Mesendoderm (in vitro differentiated cells): ENCODE measurements at regions not wholly inside any gene's neighbourhood (a gene's known extent, or its start where the extent isn't known, plus 50 kb on each side); places are given as distances from the start of the nearest gene placed in this dataset.

Source experiments
- DNase-seq: peaks from one replicate; pipeline ENCODE4 v3.0.0; 2013
- H2AK5ac ChIP-seq: 2 replicates; pipeline ENCODE4 v1.6.1; 2013; ENCODE audit warnings: low read length, inconsistent platforms
- H2BK120ac ChIP-seq: 2 replicates; pipeline ENCODE4 v1.6.1; 2013; ENCODE audit warnings: low read depth, mild to moderate bottlenecking, low read length, moderate library complexity, mixed read lengths
- H2BK15ac ChIP-seq: replicated peaks from 2 replicates; pipeline ENCODE4 v1.6.1; 2013; ENCODE audit warnings: low read depth, mild to moderate bottlenecking, moderate library complexity
- H2BK5ac ChIP-seq: 2 replicates; pipeline ENCODE4 v1.6.1; 2013; ENCODE audit warnings: low read length, inconsistent platforms
- H3K18ac ChIP-seq: 2 replicates; pipeline ENCODE4 v1.6.1; 2013; ENCODE audit warnings: mild to moderate bottlenecking, low read length, mixed read lengths
- H3K23ac ChIP-seq: one replicate; pipeline ENCODE4 v1.6.1; 2013; ENCODE audit warnings: low read length
- H3K27ac ChIP-seq: 2 replicates; pipeline ENCODE4 v1.5.1; 2013; ENCODE audit warnings: low read depth, mild to moderate bottlenecking, inconsistent platforms, low read length, moderate library complexity
- H3K27me3 ChIP-seq: 2 replicates; pipeline ENCODE4 v1.6.1; 2013; ENCODE audit warnings: low read length, control low read depth, mild to moderate bottlenecking, inconsistent platforms; ENCODE audit not compliant: insufficient read depth, poor library complexity
- H3K36me3 ChIP-seq: 2 replicates; pipeline ENCODE4 v1.6.1; 2013; ENCODE audit warnings: low read length, inconsistent platforms; ENCODE audit not compliant: control insufficient read depth, insufficient read depth
- H3K4ac ChIP-seq: one replicate; pipeline ENCODE4 v1.6.1; 2013; ENCODE audit warnings: low read depth, mild to moderate bottlenecking, low read length, moderate library complexity
- H3K4me1 ChIP-seq: 2 replicates; pipeline ENCODE4 v1.6.1; 2013; ENCODE audit warnings: low read depth, low read length, inconsistent platforms; ENCODE audit not compliant: control insufficient read depth
- H3K4me2 ChIP-seq: 2 replicates; pipeline ENCODE4 v1.6.1; 2013; ENCODE audit warnings: low read length
- H3K4me3 ChIP-seq: 2 replicates; pipeline ENCODE4 v1.5.1; 2013; ENCODE audit warnings: mild to moderate bottlenecking, low read length
- H3K56ac ChIP-seq: one replicate; pipeline ENCODE4 v1.6.1; 2013; ENCODE audit warnings: low read length
- H3K79me1 ChIP-seq: 2 replicates; pipeline ENCODE4 v1.6.1; 2013; ENCODE audit warnings: low read length, inconsistent platforms
- H3K79me2 ChIP-seq: 2 replicates; pipeline ENCODE4 v1.6.1; 2013; ENCODE audit warnings: mild to moderate bottlenecking, low read length; ENCODE audit not compliant: control insufficient read depth, insufficient read depth
- H3K9ac ChIP-seq: 2 replicates; pipeline ENCODE4 v1.6.1; 2013; ENCODE audit warnings: low read length, inconsistent platforms
- H4K5ac ChIP-seq: one replicate; pipeline ENCODE4 v1.6.1; 2013; ENCODE audit warnings: low read length
- H4K8ac ChIP-seq: one replicate; pipeline ENCODE4 v1.6.1; 2013; ENCODE audit warnings: low read depth, mild to moderate bottlenecking, control low read depth, low read length, moderate library complexity
- WGBS: extraction: QIAGEN DNeasy Blood & Tissue Kit; methylation state at CpG from one replicate; pipeline ENCODE4 v1.1.7; 2013; ENCODE audit warnings: low lambda C conversion rate, missing lambda C conversion rate; ENCODE audit not compliant: insufficient coverage; ENCODE audit errors: extremely low coverage; 5-methylcytosine and 5-hydroxymethylcytosine counted together

DNA sequence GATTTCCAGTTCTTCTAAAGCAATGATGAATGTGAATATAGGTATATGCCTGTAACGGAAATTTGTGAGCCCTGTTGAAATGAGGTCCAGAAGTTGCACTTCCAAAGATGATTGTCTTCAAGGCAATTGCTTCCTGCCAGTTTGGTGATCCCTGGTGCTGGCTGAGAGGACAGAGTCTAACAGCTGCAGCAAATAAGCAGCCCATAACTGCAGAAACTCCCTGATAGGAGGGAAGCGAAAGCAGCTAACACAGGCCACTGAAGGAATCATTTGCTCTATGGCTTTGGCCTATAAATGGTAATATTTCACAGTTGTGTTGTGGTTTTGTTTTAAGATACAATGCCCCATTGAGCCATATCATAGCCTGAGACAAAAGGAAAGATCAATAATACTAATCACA lies 451.5 kb upstream of the MIR17HG start:
- Histone ChIP-seq H3K18ac (no peak overlapping the region), H4K5ac (no peak overlapping the region)
- WGBS: no CpG with 5 or more reads among the region's 2 CpGs

DNA sequence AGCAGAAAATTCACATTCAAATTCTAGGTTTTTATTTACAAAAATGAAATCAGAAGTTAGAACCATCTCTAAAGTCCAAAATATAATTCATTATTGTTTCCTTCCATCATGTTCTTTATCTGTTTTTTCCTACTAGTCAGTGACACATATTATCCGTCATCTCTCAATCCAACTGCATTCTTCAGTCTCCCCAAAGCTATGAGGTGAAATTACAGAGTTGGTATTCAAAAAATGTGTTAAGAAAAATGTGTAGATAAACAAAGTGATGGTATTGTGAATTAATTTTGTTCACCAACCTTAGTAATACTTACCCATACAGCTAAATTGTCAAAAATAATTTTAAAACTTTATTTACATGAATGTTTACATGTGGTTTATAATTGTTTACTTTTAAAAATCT lies 448.7 kb upstream of the MIR17HG start:
- H3K18ac ChIP-seq: no peak overlapping the region
- H3K36me3 ChIP-seq: no peaks in the 10 kb centered on the region
- no peak overlapping the region for H4K5ac ChIP-seq
- no peak overlapping the region for H2BK15ac ChIP-seq
- H3K4me3 ChIP-seq: no peak overlapping the region
- H3K4ac ChIP-seq: no peak overlapping the region
- no peak overlapping the region for H3K23ac ChIP-seq
- H3K27ac ChIP-seq: no peak overlapping the region
- no peak overlapping the region for H2AK5ac ChIP-seq
- no peak overlapping the region for H2BK120ac ChIP-seq
- H3K9ac ChIP-seq: no peak overlapping the region
- no peak overlapping the region for H3K56ac ChIP-seq
- no CpG with 5 or more reads among the region's 1 CpG for WGBS
- H3K4me2 ChIP-seq: no peak overlapping the region
- H4K8ac ChIP-seq: no peak overlapping the region
- DNase-seq: no peak
- H3K79me2 ChIP-seq: no peaks in the 10 kb centered on the region
- H3K4me1 ChIP-seq: no peaks in the 10 kb centered on the region
- no peaks in the 10 kb centered on the region for H3K79me1 ChIP-seq
- no peak overlapping the region for H2BK5ac ChIP-seq
- no peaks in the 10 kb centered on the region for H3K27me3 ChIP-seq

More for the DNA sequence above, 451.5 kb upstream of the MIR17HG start:
- H2AK5ac ChIP-seq: no peak overlapping the region
- H3K23ac ChIP-seq: no peak overlapping the region
- no peaks in the 10 kb centered on the region for H3K36me3 ChIP-seq
- H3K79me1 ChIP-seq: no peaks in the 10 kb centered on the region
- H3K27me3 ChIP-seq: no peaks in the 10 kb centered on the region
- no peak overlapping the region for H3K9ac ChIP-seq
- no peaks in the 10 kb centered on the region for H3K4me1 ChIP-seq
- H2BK15ac ChIP-seq: no peak overlapping the region
- no peak overlapping the region for H2BK5ac ChIP-seq
- DNase-seq: no peak
- H3K4ac ChIP-seq: no peak overlapping the region
- H3K4me2 ChIP-seq: no peak overlapping the region
- H3K4me3 ChIP-seq: no peak overlapping the region
- H4K8ac ChIP-seq: no peak overlapping the region
- H2BK120ac ChIP-seq: no peak overlapping the region
- no peak overlapping the region for H3K56ac ChIP-seq
- no peak overlapping the region for H3K27ac ChIP-seq
- no peaks in the 10 kb centered on the region for H3K79me2 ChIP-seq

GRCh38 chr13:90899416-90899815 lies 448.1 kb upstream of the MIR17HG start:
- Histone ChIP-seq H3K36me3 (no peaks in the 10 kb centered on the region), H3K18ac (no peak overlapping the region), H3K56ac (no peak overlapping the region), H4K5ac (no peak overlapping the region), H3K27me3 (no peaks in the 10 kb centered on the region), H3K27ac (no peak overlapping the region), H4K8ac (no peak overlapping the region), H2BK5ac (no peak overlapping the region), H3K9ac (no peak overlapping the region), H3K4me3 (no peak overlapping the region), H2BK120ac (no peak overlapping the region), H2BK15ac (no peak overlapping the region), H3K4ac (no peak overlapping the region), H2AK5ac (no peak overlapping the region), H3K79me1 (no peaks in the 10 kb centered on the region), H3K79me2 (no peaks in the 10 kb centered on the region), H3K23ac (no peak overlapping the region), H3K4me1 (no peaks in the 10 kb centered on the region), H3K4me2 (no peak overlapping the region)
- no CpG with 5 or more reads among the region's 1 CpG for WGBS
- no peak for DNase-seq

DNA sequence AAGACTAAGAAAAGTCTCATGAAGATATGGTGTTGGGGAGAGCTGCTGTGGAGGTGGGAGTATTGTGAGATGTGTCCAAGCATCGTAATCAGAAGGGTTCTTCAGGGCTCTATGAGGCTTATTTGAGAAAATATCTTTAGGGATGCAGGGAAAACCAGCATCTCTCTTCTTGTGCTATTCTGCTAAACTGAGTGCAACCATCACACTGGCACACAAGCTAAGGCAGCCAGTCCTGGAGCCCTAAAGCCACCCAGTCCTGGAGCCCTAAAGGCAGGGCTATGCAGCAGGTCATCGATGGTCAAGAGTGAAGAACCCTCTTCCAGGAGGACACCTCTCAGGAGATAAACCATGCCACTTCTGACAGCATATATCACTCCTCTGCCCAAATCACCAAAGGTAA lies 445.2 kb upstream of the MIR17HG start:
- Histone ChIP-seq H3K4me2 (no peak overlapping the region), H3K27me3 (no peaks in the 10 kb centered on the region), H3K4me3 (no peak overlapping the region), H2BK15ac (no peak overlapping the region), H4K8ac (no peak overlapping the region), H3K4me1 (no peaks in the 10 kb centered on the region), H3K18ac (no peak overlapping the region), H3K27ac (no peak overlapping the region), H4K5ac (no peak overlapping the region), H2BK120ac (no peak overlapping the region), H3K79me2 (no peaks in the 10 kb centered on the region), H3K56ac (no peak overlapping the region), H3K4ac (no peak overlapping the region), H3K36me3 (no peaks in the 10 kb centered on the region), H3K23ac (no peak overlapping the region), H3K79me1 (no peaks in the 10 kb centered on the region), H2AK5ac (no peak overlapping the region), H3K9ac (no peak overlapping the region), H2BK5ac (no peak overlapping the region)
- no peak for DNase-seq
- WGBS: no CpG with 5 or more reads among the region's 2 CpGs

DNA sequence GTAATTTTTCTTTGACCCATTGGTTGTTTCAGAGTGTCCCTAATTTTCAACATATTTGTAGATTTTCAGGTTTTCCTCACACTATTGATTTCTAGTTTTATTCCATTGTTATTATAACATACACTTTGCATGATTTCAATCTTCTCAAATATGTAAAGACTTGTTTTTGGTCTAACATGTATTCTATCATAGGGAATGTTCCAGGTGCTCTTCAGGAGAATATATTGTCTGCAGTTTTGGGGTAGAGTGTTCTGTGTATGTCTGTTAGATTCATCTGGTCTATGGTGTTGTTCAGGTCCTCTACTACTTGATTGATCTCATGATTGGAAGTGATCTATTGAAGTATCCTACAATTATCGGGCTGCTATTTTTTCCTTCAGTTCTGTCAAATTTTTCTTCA lies 440.9 kb upstream of the MIR17HG start:
- H3K4ac ChIP-seq: no peak overlapping the region
- no peaks in the 10 kb centered on the region for H3K27me3 ChIP-seq
- no peak overlapping the region for H3K4me2 ChIP-seq
- H2BK120ac ChIP-seq: no peak overlapping the region
- H3K4me3 ChIP-seq: no peak overlapping the region
- no peak overlapping the region for H3K23ac ChIP-seq
- DNase-seq: no peak
- no peak overlapping the region for H4K8ac ChIP-seq
- no peak overlapping the region for H2BK5ac ChIP-seq
- H3K27ac ChIP-seq: no peak overlapping the region
- WGBS: no CpG with 5 or more reads among the region's 1 CpG
- no peaks in the 10 kb centered on the region for H3K79me2 ChIP-seq
- no peak overlapping the region for H4K5ac ChIP-seq
- H3K9ac ChIP-seq: no peak overlapping the region
- H3K36me3 ChIP-seq: no peaks in the 10 kb centered on the region
- no peak overlapping the region for H3K56ac ChIP-seq
- no peaks in the 10 kb centered on the region for H3K4me1 ChIP-seq
- H3K79me1 ChIP-seq: no peaks in the 10 kb centered on the region
- H3K18ac ChIP-seq: no peak overlapping the region
- no peak overlapping the region for H2AK5ac ChIP-seq
- H2BK15ac ChIP-seq: no peak overlapping the region

DNA sequence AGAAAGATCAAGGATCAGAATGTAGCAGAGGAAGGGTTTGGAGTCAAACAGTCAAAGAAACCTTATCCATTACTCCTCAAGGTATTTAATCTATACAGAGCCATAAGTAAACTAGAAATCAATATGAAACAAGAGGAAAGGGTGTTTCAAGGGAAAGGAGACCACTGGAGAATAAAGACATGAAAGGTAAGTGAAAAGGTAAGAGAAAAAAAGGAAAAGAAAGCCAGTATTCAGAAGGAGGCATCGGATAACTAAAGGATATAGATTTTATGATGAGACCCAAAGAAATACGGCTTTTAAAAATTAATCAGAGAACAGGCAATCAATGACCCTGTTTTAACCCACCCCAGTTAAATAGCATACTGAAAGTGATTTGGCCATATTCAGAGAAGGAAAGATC lies 438.7 kb upstream of the MIR17HG start:
- no peak for DNase-seq
- Histone ChIP-seq H3K79me1 (no peaks in the 10 kb centered on the region), H3K18ac (no peak overlapping the region), H3K4ac (no peak overlapping the region), H3K27me3 (no peaks in the 10 kb centered on the region), H4K8ac (no peak overlapping the region), H2BK5ac (no peak overlapping the region), H2BK15ac (no peak overlapping the region), H2AK5ac (no peak overlapping the region), H3K23ac (no peak overlapping the region), H3K9ac (no peak overlapping the region), H3K27ac (no peak overlapping the region), H3K36me3 (no peaks in the 10 kb centered on the region), H3K4me3 (no peak overlapping the region), H3K4me2 (no peak overlapping the region), H2BK120ac (no peak overlapping the region), H3K79me2 (no peaks in the 10 kb centered on the region), H4K5ac (no peak overlapping the region), H3K4me1 (no peaks in the 10 kb centered on the region), H3K56ac (no peak overlapping the region)
- WGBS: no CpG with 5 or more reads among the region's 2 CpGs
